NT2/D1 (cell line): ENCODE measurements at regions not wholly inside any gene's neighbourhood (a gene's known extent, or its start where the extent isn't known, plus 50 kb on each side); places are given as distances from the start of the nearest gene placed in this dataset.
A peak's percentile ranks its signal among the peaks of the same experiment; 100 is the strongest.
"Not testable (repeated sequence)": the region's sequence is repeated elsewhere in the genome, so short reads cannot be mapped to it uniquely, and the experiment has no call there.

Experiments used
- DNase-seq: peaks from one replicate; pipeline ENCODE4 v3.0.0-alpha.2; 2011; ENCODE audit warnings: low read depth, low spot score
- H3K27me3 ChIP-seq: 2 replicates; pipeline ENCODE4 v1.6.0; 2011; ENCODE audit warnings: mild to moderate bottlenecking; ENCODE audit not compliant: insufficient read length, insufficient read depth
- H3K36me3 ChIP-seq: 2 replicates; pipeline ENCODE4 v1.6.1; 2011; ENCODE audit warnings: mild to moderate bottlenecking, low read length, mixed read lengths; ENCODE audit not compliant: insufficient read depth, insufficient read length
- H3K4me1 ChIP-seq: 2 replicates; pipeline ENCODE4 v1.5.1; 2011; ENCODE audit not compliant: insufficient read depth, insufficient read length
- H3K4me3 ChIP-seq: 2 replicates; pipeline ENCODE4 v1.5.1; 2011; ENCODE audit warnings: low read depth; ENCODE audit not compliant: insufficient read length
- H3K9ac ChIP-seq: 2 replicates; pipeline ENCODE4 v1.6.0; 2011; ENCODE audit warnings: low read depth; ENCODE audit not compliant: insufficient read length
- H3K9me3 ChIP-seq: 2 replicates; pipeline ENCODE4 v1.5.1; 2011; ENCODE audit warnings: mild to moderate bottlenecking, low read length; ENCODE audit not compliant: insufficient read depth
- SUZ12 ChIP-seq: IDR thresholded peaks from 2 replicates; pipeline ENCODE4 v1.6.1; 2011; ENCODE audit not compliant: insufficient read length, insufficient read depth; ENCODE audit errors: extremely low read depth
- YY1 ChIP-seq: IDR thresholded peaks from 2 replicates; pipeline ENCODE4 v1.6.1; 2011; ENCODE audit not compliant: insufficient read length, insufficient read depth
- ZNF274 ChIP-seq: IDR thresholded peaks from 2 replicates; pipeline ENCODE4 v1.6.1; 2011; ENCODE audit warnings: mild to moderate bottlenecking, low read depth, low read length

GRCh38 chr12:71315328-71315985 is 124.1 kb upstream of the LGR5 start:
- Histone ChIP-seq H3K4me3 (no peak overlapping the region), H3K9ac (no peak overlapping the region), H3K27me3 (no peaks in the 10 kb centered on the region), H3K4me1 (no peaks in the 10 kb centered on the region), H3K36me3 (no peaks in the 10 kb centered on the region), H3K9me3 (peaks cover 5% of the 10 kb centered on the region; the same call in 1 of the 2 replicates)
- TF ChIP-seq ZNF274 (no peak), YY1 (no peak), SUZ12 (no peak)
- no peak for DNase-seq

GRCh38 chr12:71312768-71313403 is 126.7 kb upstream of the LGR5 start:
- TF ChIP-seq YY1: no peak
- no peak for TF ChIP-seq SUZ12
- TF ChIP-seq ZNF274: no peak
- Histone ChIP-seq H3K4me1 (no peaks in the 10 kb centered on the region), H3K4me3 (no peak overlapping the region), H3K36me3 (no peaks in the 10 kb centered on the region), H3K9ac (no peak overlapping the region), H3K27me3 (no peaks in the 10 kb centered on the region), H3K9me3 (no peaks in the 10 kb centered on the region)
- DNase-seq: peak; percentile 6

GRCh38 chr12:71311611-71312010 is 128.0 kb upstream of the LGR5 start:
- not testable (repeated sequence) for H3K4me1 ChIP-seq, DNase-seq, H3K36me3 ChIP-seq, H3K9ac ChIP-seq, H3K9me3 ChIP-seq, H3K4me3 ChIP-seq, H3K27me3 ChIP-seq

GRCh38 chr12:71306808-71307207 is 132.8 kb upstream of the LGR5 start:
- no peaks in the 10 kb centered on the region for H3K36me3 ChIP-seq
- no peak overlapping the region for H3K9ac ChIP-seq
- no peak for DNase-seq
- no peaks in the 10 kb centered on the region for H3K27me3 ChIP-seq
- H3K4me1 ChIP-seq: no peaks in the 10 kb centered on the region
- no peak overlapping the region for H3K4me3 ChIP-seq
- H3K9me3 ChIP-seq: no peaks in the 10 kb centered on the region; the same call in 1 of the 2 replicates
- TF ChIP-seq SUZ12: no peak
- TF ChIP-seq YY1: no peak
- TF ChIP-seq ZNF274: no peak

GRCh38 chr12:71304306-71304705 is 135.3 kb upstream of the LGR5 start:
- Histone ChIP-seq H3K9me3 (no peaks in the 10 kb centered on the region; the same call in 1 of the 2 replicates), H3K27me3 (no peaks in the 10 kb centered on the region), H3K36me3 (no peaks in the 10 kb centered on the region), H3K4me1 (no peaks in the 10 kb centered on the region), H3K9ac (no peak overlapping the region), H3K4me3 (no peak overlapping the region)
- TF ChIP-seq SUZ12: no peak
- no peak for TF ChIP-seq ZNF274
- no peak for TF ChIP-seq YY1
- no peak for DNase-seq

- TF ChIP-seq ZNF274 (no peak), YY1 (no peak), SUZ12 (no peak)
- DNase-seq: no peak
- Histone ChIP-seq H3K9me3 (no peaks in the 10 kb centered on the region; the same call in 1 of the 2 replicates), H3K4me1 (no peaks in the 10 kb centered on the region), H3K27me3 (no peaks in the 10 kb centered on the region), H3K4me3 (no peak overlapping the region), H3K36me3 (no peaks in the 10 kb centered on the region), H3K9ac (no peak overlapping the region)
Observed at GRCh38 chr12:71303199-71303598, 136.4 kb upstream of the LGR5 start.

GRCh38 chr12:71300772-71301675 is 138.6 kb upstream of the LGR5 start:
- Histone ChIP-seq H3K9me3 (no peaks in the 10 kb centered on the region), H3K27me3 (no peaks in the 10 kb centered on the region), H3K4me3 (no peak overlapping the region), H3K4me1 (no peaks in the 10 kb centered on the region), H3K9ac (no peak overlapping the region), H3K36me3 (no peaks in the 10 kb centered on the region)
- no peak for DNase-seq
- TF ChIP-seq ZNF274: no peak
- no peak for TF ChIP-seq YY1
